HG02840 (cell line): ENCODE measurements at regions not wholly inside any gene's neighbourhood (a gene's known extent, or its start where the extent isn't known, plus 50 kb on each side); places are given as distances from the start of the nearest gene placed in this dataset.
"Not testable (repeated sequence)": the region's sequence is repeated elsewhere in the genome, so short reads cannot be mapped to it uniquely, and the experiment has no call there.

ENCODE experiments used
- ATAC-seq: cut with Tn5 transposase; IDR thresholded peaks from one replicate; pipeline ENCODE4 v1.9.1; 2021; ENCODE audit warnings: mild to moderate bottlenecking, moderate library complexity, moderate number of reproducible peaks; ENCODE audit not compliant: unreplicated experiment, low FRiP score

- ATAC-seq, result no peak
Measured at GRCh38 chr4:28228561-28229491, 1368.2 kb downstream of the STIM2 start.

DNA sequence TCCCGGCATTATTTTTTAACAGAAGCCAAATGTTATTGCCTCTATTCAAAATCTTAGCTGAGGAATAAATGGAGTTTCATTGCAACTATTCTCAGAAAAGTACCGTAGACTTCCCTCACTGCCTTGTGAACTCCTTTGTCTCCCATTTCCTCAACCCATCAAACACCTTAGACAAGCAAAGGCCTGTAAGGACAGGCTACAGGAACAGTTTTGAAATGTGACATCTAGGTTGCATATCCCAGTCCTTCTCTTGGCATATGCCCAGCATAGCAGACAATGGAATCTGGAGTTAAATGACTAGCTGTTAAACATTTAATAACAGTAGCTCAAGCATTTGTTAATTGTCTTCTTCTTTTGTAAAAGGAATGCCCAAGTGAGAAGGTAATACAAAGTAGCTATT is 1371.7 kb downstream of the STIM2 start:
- ATAC-seq, result no peak

DNA sequence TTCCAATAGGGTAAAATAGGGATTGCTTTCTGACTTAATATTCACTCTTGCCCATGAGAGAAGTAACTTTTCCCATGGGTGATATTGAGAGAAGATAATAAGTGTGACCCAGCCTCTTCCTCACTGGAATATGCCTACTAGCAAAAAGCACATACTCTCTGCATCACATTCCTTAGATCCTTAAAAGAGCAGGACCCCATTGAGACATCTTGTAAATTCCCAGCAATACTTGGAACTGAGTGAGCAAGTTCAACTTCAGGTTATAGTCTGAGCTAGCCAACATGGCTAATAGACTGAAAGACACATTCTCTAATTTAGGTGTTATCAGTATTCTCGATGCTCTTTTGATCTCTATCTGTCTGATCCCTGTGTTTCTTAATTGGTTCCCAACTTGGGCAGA is 1372.3 kb downstream of the STIM2 start:
- no peak for ATAC-seq

- no peak for ATAC-seq
Measured at GRCh38 chr4:28233724-28234123, 1373.1 kb downstream of the STIM2 start.

DNA sequence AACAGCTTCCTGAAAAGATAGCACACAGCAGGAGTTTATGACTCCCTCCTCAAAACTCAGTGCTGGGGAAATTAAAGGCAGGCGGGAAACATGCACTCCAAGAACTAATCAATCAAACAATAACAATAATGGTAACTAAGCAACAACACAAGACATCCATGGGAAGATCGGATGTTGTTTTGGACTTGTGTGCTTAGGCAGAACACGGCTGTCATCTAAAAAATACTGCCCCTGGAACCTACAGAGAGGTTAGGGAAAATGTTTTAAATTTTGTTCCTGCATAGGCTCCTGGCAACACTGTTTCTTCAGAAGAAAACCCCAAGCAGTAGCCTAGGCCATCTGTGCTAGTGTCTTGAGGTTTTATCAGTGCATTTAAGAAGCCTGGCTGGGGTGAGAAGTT is 1378.2 kb downstream of the STIM2 start:
- no peak for ATAC-seq

- no peak for ATAC-seq
Measured at GRCh38 chr4:28241021-28241420, 1380.4 kb downstream of the STIM2 start.

- no peak for ATAC-seq
Measured at GRCh38 chr4:28247805-28248204, 1387.2 kb downstream of the STIM2 start.

DNA sequence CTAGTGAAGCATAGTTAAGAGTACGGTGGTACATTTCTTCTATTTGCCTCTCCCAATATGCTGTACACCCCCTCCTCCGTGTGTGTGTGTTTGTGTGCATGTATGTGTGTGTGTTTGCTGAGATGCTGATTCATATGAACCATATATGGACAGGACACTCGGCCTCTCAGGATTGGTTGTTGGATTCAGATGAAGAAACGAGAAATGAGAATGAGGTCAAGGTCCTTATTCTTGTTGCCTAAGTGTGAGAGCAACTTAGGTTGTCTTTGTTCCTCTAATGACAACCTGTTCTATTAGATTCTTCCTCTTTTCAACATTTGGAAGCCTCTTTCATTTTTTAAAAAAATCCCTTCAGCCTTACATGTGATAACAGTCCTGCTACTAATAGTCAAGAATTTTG is 1387.6 kb downstream of the STIM2 start:
- no peak for ATAC-seq

DNA sequence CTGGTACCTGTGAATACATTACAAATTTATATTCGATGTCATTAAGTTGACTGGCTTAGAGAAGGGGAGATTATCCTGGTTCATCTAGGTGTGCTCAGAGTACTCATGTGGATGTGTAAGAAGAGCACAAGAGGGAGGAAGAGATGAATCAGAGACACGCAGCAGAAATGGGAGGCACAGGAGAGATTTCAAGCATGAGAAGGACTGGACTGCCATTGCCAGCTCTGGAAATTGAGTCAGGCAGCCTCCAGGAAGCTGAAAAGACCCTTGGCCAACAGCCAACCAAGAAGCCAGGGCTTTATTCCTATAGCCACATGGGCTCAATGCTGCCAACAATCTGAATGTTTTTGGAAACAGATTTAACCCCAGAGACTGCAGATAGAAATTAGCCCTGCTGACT is 1390.0 kb downstream of the STIM2 start:
- ATAC-seq, result no peak

GRCh38 chr4:28251831-28252230 is 1391.2 kb downstream of the STIM2 start:
- ATAC-seq, result no peak

DNA sequence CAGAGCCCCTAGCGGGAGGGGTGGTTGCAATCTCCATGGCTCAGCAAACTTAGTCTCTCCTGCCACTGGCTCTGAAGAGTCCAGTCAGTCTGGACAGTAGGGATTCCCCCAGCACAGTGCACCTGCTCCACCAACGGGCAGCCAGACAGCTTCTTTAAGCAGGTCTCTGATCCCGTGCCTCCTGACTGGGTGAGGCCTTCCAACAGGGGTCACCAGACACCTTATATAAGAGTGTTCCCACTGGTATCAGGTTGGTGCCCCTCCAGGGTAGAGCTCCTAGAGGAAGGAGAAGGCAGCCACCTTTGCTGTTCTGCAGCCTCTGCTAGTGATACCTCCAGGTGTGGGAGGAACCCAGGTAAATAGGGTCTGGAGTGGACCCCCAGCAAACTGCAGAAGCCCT is 1393.4 kb downstream of the STIM2 start:
- ATAC-seq, result no peak

DNA sequence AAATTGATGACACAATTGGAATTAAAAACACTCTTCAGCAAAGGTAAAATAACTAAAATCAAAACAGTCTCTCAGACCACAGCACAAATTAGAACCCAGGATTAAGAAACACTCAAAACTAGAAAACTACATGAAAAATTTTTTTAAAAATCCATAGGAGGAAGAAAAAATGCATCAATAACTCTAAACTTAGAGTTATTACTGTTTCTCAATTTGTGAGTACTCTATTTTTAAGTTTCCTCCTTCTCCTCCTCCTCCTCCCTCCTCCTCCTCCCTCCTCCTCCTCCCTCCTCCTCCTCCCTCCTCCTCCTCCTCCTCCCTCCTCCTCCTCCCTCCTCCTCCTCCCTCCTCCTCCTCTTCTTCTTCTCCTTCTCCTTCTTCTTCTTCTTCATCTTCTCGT is 1395.7 kb downstream of the STIM2 start:
- ATAC-seq, result no peak

- ATAC-seq, result no peak
Measured at GRCh38 chr4:28259951-28260350, 1399.3 kb downstream of the STIM2 start.

DNA sequence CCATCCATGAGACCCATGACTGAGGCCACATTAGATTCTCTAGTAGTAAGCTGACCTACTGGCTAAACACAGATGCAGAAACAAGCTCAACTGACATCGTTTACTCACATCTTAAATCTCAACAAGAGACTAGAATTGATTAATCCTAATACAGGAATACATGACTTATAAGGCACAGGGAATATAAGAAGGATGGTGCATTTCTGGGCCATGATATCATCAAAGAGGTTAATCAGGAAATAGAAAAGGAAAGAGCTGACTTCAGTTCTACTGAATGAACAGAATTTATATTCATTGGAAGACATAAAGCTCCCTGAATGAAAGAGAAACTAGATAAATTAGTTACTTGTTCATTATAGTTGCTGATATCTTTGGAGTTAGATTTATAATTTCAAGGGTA is 1406.5 kb downstream of the STIM2 start:
- ATAC-seq, result no peak

- no peak for ATAC-seq
Measured at GRCh38 chr4:28269426-28269825, 1408.8 kb downstream of the STIM2 start.

- ATAC-seq, result no peak
Measured at GRCh38 chr4:28277931-28278330, 1417.3 kb downstream of the STIM2 start.

- no peak for ATAC-seq
Measured at GRCh38 chr4:28278676-28279075, 1418.0 kb downstream of the STIM2 start.

DNA sequence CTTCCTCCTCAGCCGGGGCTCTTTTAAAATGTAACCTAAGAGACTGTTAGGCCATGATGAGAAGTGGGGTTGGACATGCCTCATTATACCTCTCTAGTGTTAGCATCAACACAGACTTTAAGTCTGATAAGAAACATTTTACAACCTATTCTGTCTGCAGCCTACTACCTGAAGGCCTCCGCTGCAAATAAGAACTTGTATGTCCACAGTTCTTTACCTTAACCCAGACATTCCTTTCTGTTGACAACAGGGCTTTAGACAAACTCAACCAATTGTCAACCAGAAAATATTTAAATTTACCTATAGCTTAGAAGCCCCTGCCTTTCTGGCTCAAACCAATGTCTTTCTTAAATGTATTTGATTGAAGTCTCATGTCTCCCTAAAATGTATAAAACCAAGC is 1418.6 kb downstream of the STIM2 start:
- no peak for ATAC-seq

DNA sequence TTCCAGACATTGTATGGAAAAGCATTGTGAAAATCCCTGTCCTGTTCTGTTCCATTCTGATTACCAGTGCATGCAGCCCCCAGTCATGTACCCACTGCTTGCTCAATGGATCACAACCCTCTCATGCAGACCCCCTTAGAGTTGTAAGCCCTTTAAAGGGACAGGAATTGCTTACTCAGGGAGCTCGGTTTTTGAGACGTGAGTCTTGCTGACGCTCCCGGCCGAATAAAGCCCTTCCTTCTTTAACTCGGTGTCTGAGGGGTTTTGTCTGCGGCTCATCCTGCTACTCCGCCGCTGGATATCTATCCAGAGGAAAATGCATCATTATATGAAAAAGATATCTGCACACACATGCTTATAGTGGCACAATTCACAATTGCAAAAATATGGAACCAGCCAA is 1425.6 kb downstream of the STIM2 start:
- ATAC-seq, result not testable (repeated sequence)

DNA sequence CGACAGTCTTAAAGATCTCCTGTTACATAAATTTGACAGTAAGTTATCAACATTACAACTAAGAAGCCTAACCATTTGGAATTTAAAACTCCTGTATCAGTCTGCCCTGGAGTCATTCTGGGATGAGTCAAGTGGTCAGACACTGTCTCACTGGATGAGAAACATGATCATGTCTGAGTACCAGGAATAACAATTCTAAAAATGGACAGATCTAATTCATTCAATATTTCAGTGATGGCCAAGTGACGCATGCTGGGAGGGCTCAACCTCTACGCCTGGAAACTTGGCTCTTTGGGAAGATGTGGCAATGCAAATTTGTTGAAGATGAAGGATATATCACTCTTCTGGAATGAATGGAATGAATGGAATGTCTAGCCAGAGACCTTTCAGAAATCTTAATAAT is 1427.2 kb downstream of the STIM2 start:
- no peak for ATAC-seq

DNA sequence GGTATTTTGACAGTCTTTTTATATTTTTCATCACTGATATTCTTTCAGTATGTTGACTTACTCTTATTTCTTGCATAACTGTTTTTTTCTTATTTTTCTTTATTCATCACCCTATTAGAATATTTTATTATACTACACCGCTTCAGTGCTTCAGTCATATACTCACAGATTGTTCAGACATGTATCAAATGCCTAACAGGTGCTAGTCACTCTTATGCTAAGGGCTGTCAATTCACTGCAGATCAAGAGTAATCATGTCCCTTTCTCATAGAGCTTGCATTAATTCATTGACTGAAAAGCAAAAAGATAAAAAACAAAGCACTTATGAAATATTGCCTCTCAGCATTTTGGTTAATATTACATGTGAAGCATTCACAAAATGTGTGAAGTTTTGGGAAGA is 1435.6 kb downstream of the STIM2 start:
- ATAC-seq, result no peak

- no peak for ATAC-seq
Measured at GRCh38 chr4:28310926-28311325, 1450.3 kb downstream of the STIM2 start.
